GM04504 (cell line): ENCODE measurements at regions not wholly inside any gene's neighbourhood (a gene's known extent, or its start where the extent isn't known, plus 50 kb on each side); places are given as distances from the start of the nearest gene placed in this dataset.

Experiments used
- DNase-seq: peaks from one replicate; pipeline ENCODE4 v3.0.0-alpha.2; 2012; ENCODE audit warnings: low read depth

- no peak for DNase-seq
Measured at GRCh38 chr5:36355516-36355915, 53.8 kb upstream of the RANBP3L start.

GRCh38 chr5:36356915-36357314, 55.2 kb upstream of the RANBP3L start:
- DNase-seq: no peak

- peak; percentile 54 for DNase-seq
Measured at GRCh38 chr5:36357391-36357975, 55.8 kb upstream of the RANBP3L start.

- no peak for DNase-seq
Measured at GRCh38 chr5:36359267-36359666, 57.6 kb upstream of the RANBP3L start.

- no peak for DNase-seq
Measured at GRCh38 chr5:36360307-36360706, 58.6 kb upstream of the RANBP3L start.

- DNase-seq: no peak
Measured at GRCh38 chr5:36363101-36363500, 61.4 kb upstream of the RANBP3L start.

- no peak for DNase-seq
Measured at GRCh38 chr5:36363744-36364143, 62.0 kb upstream of the RANBP3L start.

GRCh38 chr5:36364473-36364872, 62.8 kb upstream of the RANBP3L start:
- DNase-seq: no peak

GRCh38 chr5:36365896-36366295, 64.2 kb upstream of the RANBP3L start:
- DNase-seq: no peak

- DNase-seq: no peak
Measured at GRCh38 chr5:36366883-36367282, 65.2 kb upstream of the RANBP3L start.

GRCh38 chr5:36367524-36367923, 65.8 kb upstream of the RANBP3L start:
- peak; percentile 58 for DNase-seq

- no peak for DNase-seq
Measured at GRCh38 chr5:36369219-36369690, 67.6 kb upstream of the RANBP3L start.

GRCh38 chr5:36370073-36370472, 68.4 kb upstream of the RANBP3L start:
- no peak for DNase-seq

GRCh38 chr5:36371366-36371765, 69.7 kb upstream of the RANBP3L start:
- no peak for DNase-seq

- no peak for DNase-seq
Measured at GRCh38 chr5:36373527-36374086, 71.9 kb upstream of the RANBP3L start.

- peak; percentile 73 for DNase-seq
Measured at GRCh38 chr5:36374266-36374862, 72.7 kb upstream of the RANBP3L start.

GRCh38 chr5:36377192-36377591, 75.5 kb upstream of the RANBP3L start:
- DNase-seq: no peak

- no peak for DNase-seq
Measured at GRCh38 chr5:36378551-36378950, 76.8 kb upstream of the RANBP3L start.

- no peak for DNase-seq
Measured at GRCh38 chr5:36382890-36383289, 81.2 kb upstream of the RANBP3L start.

GRCh38 chr5:36383942-36384341, 82.2 kb upstream of the RANBP3L start:
- DNase-seq: no peak

GRCh38 chr5:36384845-36385244, 83.1 kb upstream of the RANBP3L start:
- DNase-seq: no peak

GRCh38 chr5:36385495-36385894, 83.8 kb upstream of the RANBP3L start:
- no peak for DNase-seq

- no peak for DNase-seq
Measured at GRCh38 chr5:36388288-36388687, 86.6 kb upstream of the RANBP3L start.

- no peak for DNase-seq
Measured at GRCh38 chr5:36389245-36389644, 87.5 kb upstream of the RANBP3L start.
